Transverse colon (tissue), 3 donors: ENCODE measurements at regions not wholly inside any gene's neighbourhood (a gene's known extent, or its start where the extent isn't known, plus 50 kb on each side); places are given as distances from the start of the nearest gene placed in this dataset.

Source experiments
- POLR2A ChIP-seq: fragments of 450-650 bp; IDR thresholded peaks from one replicate; pipeline ENCODE4 v1.6.1; 2016; ENCODE audit warnings: antibody characterized with exemption, mild to moderate bottlenecking, moderate library complexity
- TF ChIP-seq, protein P1 (sequence below), 5 experiments: fragments of 200-600 bp in 3 of 5; fragments of 450-650 bp in 2 of 5; sonication (generic) in 3 of 5; IDR thresholded peaks; 1 replicate in 2 of 5; 2 replicates in 3 of 5; pipeline ENCODE4 v1.5.1; 2016 to 2017; ENCODE audit warnings: antibody characterized with exemption in 5 of 5, inconsistent platforms in 3 of 5, mild to moderate bottlenecking in 2 of 5, moderate library complexity in 1 of 5

DNA sequence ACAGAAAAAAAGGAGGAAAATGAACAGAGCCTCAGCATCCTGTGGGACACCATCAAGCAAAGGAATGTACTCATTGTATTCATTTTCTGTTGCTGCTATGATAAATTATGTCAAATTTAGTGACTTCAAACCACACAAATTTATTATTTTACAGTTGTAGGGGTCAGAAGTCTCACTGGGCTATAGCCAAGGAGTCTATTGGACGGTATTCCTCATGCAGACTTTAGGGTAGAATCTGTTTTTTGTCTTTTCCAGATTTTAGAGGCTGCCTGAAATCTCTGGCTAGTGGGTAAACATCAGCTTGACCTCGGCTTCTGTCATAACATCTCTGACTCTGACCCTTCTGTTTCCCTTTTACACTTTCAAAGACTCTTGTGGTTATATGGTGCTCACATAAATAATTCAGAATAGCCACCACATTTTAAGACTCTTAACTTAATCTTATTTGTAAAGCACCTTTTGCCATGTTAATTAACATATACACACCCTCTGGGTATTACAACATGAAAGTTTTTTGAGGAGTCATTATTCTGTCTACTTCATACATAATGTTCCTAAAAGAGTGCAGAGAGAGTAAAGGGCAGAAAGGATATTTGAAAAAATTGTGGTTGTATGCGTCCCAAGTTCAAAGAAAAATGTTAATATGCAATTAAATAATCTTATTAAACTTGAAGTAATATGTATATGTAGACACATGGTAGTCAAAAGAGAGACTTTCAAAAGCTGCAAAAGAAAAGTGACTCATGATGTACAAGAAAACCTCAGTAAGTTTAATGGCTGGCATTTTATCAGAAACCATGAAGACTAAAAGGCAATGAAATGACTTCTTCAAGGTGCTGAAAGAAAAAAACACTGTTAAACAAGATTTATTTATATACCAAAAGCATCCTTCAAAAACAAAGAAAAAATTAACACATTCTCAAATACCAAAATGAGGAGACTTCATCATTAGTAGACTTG, 70.8 kb upstream of the MEOX2 start:
- TF ChIP-seq, protein P1, sequence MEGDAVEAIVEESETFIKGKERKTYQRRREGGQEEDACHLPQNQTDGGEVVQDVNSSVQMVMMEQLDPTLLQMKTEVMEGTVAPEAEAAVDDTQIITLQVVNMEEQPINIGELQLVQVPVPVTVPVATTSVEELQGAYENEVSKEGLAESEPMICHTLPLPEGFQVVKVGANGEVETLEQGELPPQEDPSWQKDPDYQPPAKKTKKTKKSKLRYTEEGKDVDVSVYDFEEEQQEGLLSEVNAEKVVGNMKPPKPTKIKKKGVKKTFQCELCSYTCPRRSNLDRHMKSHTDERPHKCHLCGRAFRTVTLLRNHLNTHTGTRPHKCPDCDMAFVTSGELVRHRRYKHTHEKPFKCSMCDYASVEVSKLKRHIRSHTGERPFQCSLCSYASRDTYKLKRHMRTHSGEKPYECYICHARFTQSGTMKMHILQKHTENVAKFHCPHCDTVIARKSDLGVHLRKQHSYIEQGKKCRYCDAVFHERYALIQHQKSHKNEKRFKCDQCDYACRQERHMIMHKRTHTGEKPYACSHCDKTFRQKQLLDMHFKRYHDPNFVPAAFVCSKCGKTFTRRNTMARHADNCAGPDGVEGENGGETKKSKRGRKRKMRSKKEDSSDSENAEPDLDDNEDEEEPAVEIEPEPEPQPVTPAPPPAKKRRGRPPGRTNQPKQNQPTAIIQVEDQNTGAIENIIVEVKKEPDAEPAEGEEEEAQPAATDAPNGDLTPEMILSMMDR (IDR thresholded peaks at IDR 0.05), result no peak
- TF ChIP-seq POLR2A, result no peak
